ENCODE measurements at regions not wholly inside any gene's neighbourhood (a gene's known extent, or its start where the extent isn't known, plus 50 kb on each side); places are given as distances from the start of the nearest gene placed in this dataset.
"Not testable (repeated sequence)": the region's sequence is repeated elsewhere in the genome, so short reads cannot be mapped to it uniquely, and the experiment has no call there.

- intact Hi-C loops (cut with DNase I; ENCODE audit: low total_unique reads) = no loop called here
- TF ChIP-seq POLR2AphosphoS5 (IDR thresholded peaks at IDR 0.05) (no peak), EP300 (IDR thresholded peaks at IDR 0.05) (no peak), POLR2A (IDR thresholded peaks at IDR 0.05) (no peak), CTCF (IDR thresholded peaks at IDR 0.05) (no peak)
- no peak for DNase-seq
- WGBS, 5 donors = 65 to 81% (median 72%) methylated on average over 5 of the region's 5 CpGs
- Histone ChIP-seq H3K4me3 (no peak overlapping the region), H3K36me3 (no peaks in the 10 kb centered on the region), H3K9me3 (no peaks in the 10 kb centered on the region), H3K4me1 (no peaks in the 10 kb centered on the region), H3K27me3 (no peaks in the 10 kb centered on the region), H3K27ac (no peak overlapping the region)
Observed at GRCh38 chr2:113334147-113334546, 55.4 kb upstream of the PAX8 start.

- H3K27me3 ChIP-seq; DNase-seq; H3K4me1 ChIP-seq; H3K9me3 ChIP-seq; intact Hi-C loops (cut with DNase I; ENCODE audit: low total_unique reads); H3K4me3 ChIP-seq; H3K36me3 ChIP-seq; H3K27ac ChIP-seq: not testable (repeated sequence)
- WGBS, 5 donors = 72 to 86% (median 78%) methylated on average over 5 of the region's 5 CpGs
Observed at GRCh38 chr2:113333735-113334134, 55.0 kb upstream of the PAX8 start.

- WGBS, 5 donors = 74 to 89% (median 83%) methylated on average over 4 to 5 of the region's 5 CpGs
- H3K4me1 ChIP-seq; H3K4me3 ChIP-seq; H3K36me3 ChIP-seq; H3K9me3 ChIP-seq; H3K27me3 ChIP-seq; H3K27ac ChIP-seq; intact Hi-C loops (cut with DNase I; ENCODE audit: low total_unique reads); DNase-seq: not testable (repeated sequence)
Observed at GRCh38 chr2:113330060-113330767, 51.5 kb upstream of the PAX8 start.

GRCh38 chr2:113328973-113329372, 50.3 kb upstream of the PAX8 start:
- intact Hi-C loops (cut with DNase I; ENCODE audit: low total_unique reads); H3K27ac ChIP-seq; DNase-seq: not testable (repeated sequence)

GRCh38 chr2:113328572-113328971, 49.9 kb upstream of the PAX8 start:
- H3K4me3 ChIP-seq; intact Hi-C loops (cut with DNase I; ENCODE audit: low total_unique reads); H3K27me3 ChIP-seq; H3K9me3 ChIP-seq; H3K27ac ChIP-seq; H3K36me3 ChIP-seq; DNase-seq: not testable (repeated sequence)
- peaks cover 0 to 19% (median 14%) of the 10 kb centered on the region in 4 donors for H3K4me1 ChIP-seq
- 90 to 100% (median 94%) methylated on average over 1 of the region's 1 CpG for WGBS, 5 donors

More at GRCh38 chr2:113328973-113329372, 50.3 kb upstream of the PAX8 start:
- not testable (repeated sequence) for H3K9me3 ChIP-seq, H3K36me3 ChIP-seq, H3K27me3 ChIP-seq, H3K4me3 ChIP-seq
- H3K4me1 ChIP-seq = peaks cover 0 to 16% (median 14%) of the 10 kb centered on the region in 4 donors
- WGBS, 5 donors = 76 to 94% (median 87%) methylated on average over 9 of the region's 9 CpGs
